ENCODE measurements at regions not wholly inside any gene's neighbourhood (a gene's known extent, or its start where the extent isn't known, plus 50 kb on each side); places are given as distances from the start of the nearest gene placed in this dataset.

GRCh38 chr7:55629051-55629677 lies 56.9 kb upstream of the VOPP1 start:
- no peak for TF ChIP-seq CTCF (IDR thresholded peaks at IDR 0.05; ENCODE audit: insufficient read depth, low read length, poor library complexity, severe bottlenecking)
- TF ChIP-seq EZH2phosphoT487 (conservative IDR thresholded peaks at IDR 0.05; ENCODE audit: low read length), result no peak

All from SU-DHL-6 (cell line).